Right ventricle myocardium superior (tissue), 1 donor: ENCODE measurements at regions not wholly inside any gene's neighbourhood (a gene's known extent, or its start where the extent isn't known, plus 50 kb on each side); places are given as distances from the start of the nearest gene placed in this dataset.
A peak's percentile ranks its signal among the peaks of the same experiment; 100 is the strongest.

Experiments used
- ATAC-seq: fragments of 200-7000 bp; cut with Tn5 transposase; one replicate; pipeline ENCODE4 v1.9.1; 2020; ENCODE audit warnings: mild to moderate bottlenecking; ENCODE audit not compliant: poor library complexity
- DNase-seq: peaks from one replicate; pipeline ENCODE4 v3.0.0-alpha.2; 2020
- intact Hi-C: fragments of 100-400 bp; cut with DNase I; formaldehyde crosslinking; loops from one replicate; pipeline ENCODE4 v1.11.2; 2022
- donor health status: DM: no; HTN: yes; CAD: no; lungs with severe emphysema.

DNA sequence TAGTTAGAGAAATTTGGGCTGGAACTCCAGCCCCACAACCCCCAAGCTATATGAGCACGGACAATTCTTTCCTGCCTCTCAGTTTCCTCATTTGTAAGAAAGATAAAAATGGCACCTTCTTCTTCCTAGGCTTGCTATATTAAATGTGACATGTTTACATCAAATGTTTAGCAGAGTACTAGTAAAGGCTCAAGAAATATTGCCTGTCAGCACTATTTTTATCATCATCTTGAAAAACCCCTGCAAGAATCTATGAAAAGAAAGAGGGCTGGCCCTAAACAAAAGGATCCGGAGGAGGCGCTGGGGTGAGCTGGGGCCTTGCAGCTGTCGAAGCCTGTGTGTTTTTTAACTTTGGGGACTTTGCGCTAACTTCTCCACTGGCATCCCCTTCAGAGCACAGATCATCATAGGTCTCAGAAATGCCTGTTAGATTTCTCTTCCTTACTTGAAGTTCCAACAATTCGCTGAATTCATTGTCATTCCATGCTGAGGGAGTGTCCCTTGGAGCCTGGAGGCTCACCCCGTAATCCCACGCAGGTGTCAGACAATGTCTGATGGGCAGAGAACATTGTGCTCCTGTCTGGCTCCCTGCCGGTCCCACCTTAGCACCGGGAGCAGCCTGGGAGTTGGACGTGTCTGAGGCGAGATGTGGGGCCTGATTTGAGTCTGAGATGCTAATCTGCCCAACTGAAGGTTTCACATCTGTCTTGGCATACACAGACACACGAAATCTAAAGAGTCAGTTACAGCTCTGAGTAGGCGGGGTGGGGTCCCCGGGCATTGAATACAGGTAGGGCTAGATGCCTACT is 206.8 kb downstream of the NUAK1 start:
- DNase-seq (no peak), ATAC-seq (no peak)
- intact Hi-C loops = no loop called here

DNA sequence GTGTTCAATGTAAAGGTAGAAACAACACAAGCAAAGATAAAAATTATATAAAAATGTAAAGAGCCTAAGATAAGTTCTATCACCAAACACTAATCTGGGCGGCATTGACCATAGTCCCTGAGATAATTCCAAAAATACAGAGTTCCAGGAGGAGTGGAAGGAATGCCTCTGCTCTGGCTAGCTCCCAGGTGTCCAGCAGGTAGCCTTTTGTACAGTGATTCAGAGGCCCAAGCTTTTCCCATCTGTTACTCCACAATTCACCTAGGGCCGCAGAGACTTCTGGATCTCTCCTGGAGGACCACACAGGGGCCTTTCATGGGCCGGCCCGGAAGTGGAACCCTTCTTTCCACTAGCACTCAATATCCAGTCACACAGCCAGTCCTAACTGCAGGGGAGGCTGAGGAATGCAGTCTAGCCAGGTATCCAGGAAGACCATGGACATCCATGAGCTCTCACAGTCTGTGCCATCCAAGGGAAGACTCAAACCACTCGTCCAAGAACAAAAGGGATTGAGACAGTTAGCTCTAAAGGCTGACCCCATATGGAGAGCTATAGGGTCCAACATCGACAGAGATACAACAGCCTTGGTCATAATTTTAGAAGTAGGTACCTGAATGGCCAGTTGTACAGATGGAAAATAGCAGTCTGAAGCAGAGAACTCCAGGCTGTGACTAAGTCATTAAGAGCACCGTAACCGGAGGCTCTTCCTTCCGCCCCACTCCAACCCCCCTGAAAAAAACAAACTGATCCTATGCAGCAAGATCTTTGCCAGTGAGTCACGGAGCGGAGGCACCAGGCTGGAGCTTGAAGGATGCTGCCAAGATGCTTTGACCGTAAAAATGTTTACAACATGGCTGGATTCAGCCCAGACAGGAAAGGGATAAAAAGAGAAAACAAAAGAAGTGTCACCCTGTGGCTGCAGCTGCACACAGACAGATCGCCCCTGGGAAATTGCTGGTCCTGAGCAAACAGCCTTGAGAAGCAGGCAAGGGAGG is 204.8 kb downstream of the NUAK1 start:
- intact Hi-C loops = no loop called here
- ATAC-seq (no peak), DNase-seq (no peak)

DNA sequence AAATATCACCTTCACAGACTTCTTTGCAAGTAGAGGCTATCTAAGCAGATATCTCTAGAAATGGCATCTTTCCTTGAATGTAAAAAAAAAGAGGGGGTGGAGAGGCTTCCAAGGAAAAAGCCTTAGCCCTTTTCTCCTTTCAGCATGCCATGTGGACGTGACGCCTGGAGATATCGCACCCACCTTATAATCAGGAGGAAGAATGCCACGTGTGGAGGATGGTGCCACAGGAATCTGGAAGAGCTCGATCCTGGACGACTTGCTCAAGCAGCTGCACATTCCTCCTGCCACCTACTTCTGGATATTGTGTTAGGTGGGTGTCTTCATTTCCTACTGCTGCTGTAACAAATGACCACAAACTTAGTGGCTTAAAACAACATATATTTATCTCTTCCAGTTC is 203.6 kb downstream of the NUAK1 start:
- no peak for DNase-seq
- no peak for ATAC-seq
- intact Hi-C loops = no loop called here

DNA sequence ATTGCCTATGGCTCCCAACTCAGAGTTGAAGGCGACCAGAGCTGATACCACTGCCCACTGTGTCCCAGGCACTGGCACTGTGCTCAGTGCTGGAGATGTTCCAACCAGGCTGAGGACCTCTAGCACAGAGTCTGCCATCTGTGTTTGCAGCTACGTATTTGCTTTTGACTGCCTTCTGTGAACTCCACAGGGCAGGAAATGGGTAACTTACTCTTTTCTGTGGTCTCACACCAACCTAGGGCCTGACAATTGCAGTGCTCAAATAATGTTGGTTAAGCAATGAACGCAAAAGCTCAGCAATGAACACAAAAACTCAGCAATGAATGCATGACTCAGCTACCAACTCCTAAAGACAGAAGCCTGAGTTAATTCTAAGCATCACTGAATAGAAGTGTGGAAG is 202.8 kb downstream of the NUAK1 start:
- no peak for DNase-seq
- intact Hi-C loops = no loop called here
- ATAC-seq = peak; percentile 45

DNA sequence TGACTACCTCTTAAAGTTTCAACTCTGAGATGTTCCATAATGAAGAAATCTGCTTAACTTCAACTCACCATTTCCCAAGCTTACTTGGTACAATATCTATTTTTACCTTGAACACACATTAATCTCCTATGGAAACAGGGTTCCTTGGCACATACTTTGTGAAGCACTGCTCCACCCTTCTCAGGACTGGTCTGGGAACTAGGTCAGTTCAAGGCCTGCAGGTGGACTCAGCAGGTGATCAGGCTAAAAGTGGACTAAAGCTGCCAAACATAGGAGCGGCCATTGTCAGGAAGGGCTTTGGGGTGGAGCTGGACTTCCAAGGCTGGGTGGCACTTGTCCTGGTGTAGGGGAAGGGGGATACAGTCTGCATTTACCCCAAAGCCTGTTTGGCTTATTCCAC is 202.3 kb downstream of the NUAK1 start:
- DNase-seq (no peak), ATAC-seq (no peak)
- intact Hi-C loops = no loop called here

DNA sequence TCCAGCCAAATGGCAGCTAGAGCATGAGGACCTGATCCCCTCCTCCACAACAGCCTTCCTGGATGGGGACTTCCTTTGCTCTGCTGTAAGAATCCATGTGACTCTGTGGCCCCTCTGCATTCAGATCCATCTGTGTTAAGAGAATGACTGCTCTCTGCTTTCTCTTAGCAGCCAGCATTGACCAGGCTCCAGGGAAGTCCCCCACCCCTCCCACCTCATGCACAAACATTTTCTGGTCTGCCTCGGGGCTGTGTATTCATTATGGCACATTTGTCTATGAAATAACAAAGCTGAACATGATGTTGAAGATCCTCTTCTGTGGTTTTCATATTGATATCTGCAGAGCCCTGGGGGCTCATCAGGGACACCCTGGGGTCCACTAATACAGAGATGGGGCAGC is 201.7 kb downstream of the NUAK1 start:
- intact Hi-C loops = no loop called here
- ATAC-seq = no peak
- DNase-seq = no peak

DNA sequence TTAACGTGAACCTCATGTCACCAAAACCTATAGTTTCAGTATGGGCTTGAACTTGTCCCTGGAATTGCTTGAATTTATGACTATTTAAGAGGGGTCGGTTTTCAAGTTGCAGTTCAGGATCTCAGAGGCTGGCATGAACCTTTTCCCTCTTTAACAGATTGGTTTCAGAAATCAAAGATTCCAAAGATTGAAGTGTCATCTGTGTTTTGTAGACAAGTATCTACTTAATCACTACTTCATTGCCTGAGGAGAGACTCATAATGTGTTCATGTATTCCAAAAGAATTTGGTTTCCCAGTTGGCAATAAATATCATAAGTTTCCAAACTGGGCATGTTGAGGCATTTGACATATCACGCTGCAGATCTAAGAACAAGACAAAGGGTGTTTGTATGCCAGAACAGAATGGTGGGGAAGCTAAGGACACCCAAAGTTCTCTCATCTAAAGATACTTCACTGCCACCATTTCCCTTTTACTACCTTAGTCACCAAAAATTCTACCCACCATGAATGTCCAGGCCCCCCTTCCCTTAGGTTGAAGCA is 199.5 kb downstream of the NUAK1 start:
- no peak for ATAC-seq
- intact Hi-C loops = no loop called here
- no peak for DNase-seq

DNA sequence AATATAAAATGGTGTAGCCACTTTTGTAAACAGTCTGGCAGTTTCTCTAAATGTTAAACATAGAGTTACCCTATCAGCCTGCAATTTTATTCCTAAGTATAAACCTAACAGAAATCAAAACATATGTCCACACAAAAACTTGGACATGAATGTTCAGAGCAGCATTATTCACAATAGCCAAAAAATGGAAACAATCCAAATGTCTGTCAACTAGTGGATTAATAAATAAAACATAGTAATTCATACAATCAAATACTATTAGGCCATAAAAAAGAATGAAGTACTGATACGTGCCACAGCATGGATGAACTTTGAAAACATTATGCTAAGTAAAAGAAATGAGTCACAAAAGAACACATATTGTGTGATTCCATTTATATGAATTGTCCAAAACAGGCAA is 196.5 kb downstream of the NUAK1 start:
- intact Hi-C loops = no loop called here
- no peak for DNase-seq

DNA sequence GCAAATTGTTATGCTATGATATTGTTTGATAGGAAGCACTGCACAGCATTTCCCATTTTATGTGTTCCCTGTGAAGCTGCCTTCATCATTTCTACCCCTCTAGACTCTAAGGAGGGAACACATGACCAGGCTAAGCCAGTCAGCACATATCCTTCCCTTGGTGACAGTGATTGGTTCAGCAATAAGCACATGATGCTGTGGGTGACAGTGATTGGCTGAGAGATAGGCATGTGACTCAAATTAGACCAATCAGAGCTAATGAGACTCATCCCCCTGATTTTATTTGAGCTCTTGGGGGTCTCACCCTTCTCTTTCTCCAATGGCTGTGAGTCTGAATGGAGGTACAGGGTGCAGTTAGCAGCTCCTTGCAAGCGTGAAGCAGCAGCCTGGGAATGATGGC is 195.2 kb downstream of the NUAK1 start:
- DNase-seq (no peak), ATAC-seq (no peak)
- intact Hi-C loops = no loop called here

More for the DNA sequence above, 196.5 kb downstream of the NUAK1 start:
- no peak for ATAC-seq

DNA sequence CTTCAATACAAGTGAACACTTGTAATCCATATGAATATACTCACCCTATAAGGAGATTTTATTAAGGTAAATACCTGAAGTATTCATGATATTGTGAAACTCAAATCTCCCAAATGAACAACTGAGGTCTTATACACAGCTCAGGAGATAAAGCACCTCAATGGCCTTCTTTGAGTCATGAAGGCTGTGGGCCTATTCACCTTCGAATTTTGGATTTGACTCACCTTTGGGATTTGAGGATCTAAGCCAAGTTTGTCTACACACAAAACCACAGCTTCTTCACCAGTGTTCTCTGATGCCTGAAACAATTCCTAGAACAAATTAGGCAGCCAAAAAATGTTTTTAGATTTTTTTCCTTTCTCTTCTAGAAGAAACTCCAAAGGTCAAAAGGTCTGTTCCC is 194.1 kb downstream of the NUAK1 start:
- ATAC-seq (no peak), DNase-seq (no peak)
- intact Hi-C loops = no loop called here

DNA sequence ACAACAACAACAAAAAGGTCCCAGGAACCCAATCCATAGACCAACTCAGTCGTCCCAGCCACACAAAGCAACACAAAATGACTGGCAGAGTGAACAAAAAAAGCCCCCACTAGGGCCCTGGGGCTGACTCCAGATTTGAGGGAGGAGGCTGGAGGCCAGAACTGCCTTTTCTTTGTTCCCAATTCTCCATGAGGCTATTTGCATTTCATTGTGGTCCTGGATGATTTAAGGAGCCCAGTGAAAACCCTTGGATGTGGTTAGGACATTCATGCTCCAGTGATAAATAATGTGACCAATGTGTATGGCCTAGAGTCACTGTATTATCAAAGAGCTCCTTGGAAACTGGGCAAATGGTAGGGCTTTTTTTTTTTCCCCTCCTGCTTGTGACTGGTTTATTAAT is 192.9 kb downstream of the NUAK1 start:
- intact Hi-C loops = no loop called here
- no peak for DNase-seq

DNA sequence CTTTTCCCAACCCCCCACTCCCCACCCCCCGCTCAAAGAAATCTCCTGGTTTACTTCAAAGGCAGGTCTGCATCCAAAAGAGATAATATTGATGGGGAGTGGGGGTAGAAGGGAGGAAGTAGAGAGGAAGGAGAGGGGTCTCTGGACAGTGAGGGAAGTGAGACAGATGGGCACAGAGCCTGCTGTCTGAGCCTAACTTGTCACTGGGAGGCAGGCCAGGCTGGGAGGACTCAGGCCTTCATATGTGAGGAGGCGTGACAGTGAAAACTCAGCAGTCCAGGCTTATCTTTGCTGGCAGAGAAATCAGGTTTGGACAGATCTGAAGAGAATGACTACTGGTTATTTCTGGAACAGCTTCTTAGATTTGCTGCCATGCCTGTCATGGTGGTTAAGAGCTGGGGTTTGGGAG is 192.3 kb downstream of the NUAK1 start:
- DNase-seq = peak; percentile 75
- ATAC-seq = peak; percentile 94
- intact Hi-C loops = no loop called here

More for the DNA sequence above, 192.9 kb downstream of the NUAK1 start:
- ATAC-seq = no peak

DNA sequence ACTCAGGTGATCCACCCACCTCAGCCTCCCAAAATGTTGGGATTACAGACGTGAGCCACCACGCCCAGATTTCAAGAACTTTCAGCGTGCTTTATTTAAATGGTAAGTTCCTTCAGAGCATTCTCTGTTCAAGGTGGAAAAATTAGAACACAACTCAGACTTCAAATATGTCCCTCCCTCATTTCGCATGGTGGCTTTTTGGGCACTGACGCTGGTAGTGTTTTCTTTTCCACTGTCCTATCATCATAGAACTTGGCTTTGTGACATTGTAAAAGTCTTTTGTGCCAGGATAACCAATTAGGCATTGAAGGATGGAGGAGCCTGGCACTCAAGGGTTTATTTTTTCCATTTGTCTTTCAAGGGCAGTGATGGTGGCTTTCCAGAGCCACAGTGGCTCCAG is 190.8 kb downstream of the NUAK1 start:
- DNase-seq (no peak), ATAC-seq (peak; percentile 24)
- intact Hi-C loops = no loop called here

DNA sequence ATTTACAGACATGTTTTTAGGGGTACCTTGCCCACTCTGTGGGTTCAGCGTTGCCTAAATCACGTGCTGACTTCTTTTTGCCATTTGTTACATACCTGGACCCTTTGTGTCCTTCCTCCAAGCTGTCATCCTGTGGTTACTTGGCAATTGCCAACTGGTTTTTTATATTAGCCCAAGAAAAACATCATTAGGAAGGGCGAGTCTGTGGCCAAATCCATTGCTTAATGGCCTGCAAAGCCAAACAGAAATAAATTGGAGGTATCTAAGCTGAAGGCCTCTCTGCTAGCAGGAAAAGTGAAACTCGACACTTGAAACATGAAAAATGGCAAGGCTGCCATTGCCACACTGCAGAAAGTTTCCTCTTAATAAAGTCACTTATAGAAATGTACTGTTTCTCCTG is 190.4 kb downstream of the NUAK1 start:
- DNase-seq (no peak), ATAC-seq (no peak)
- intact Hi-C loops = no loop called here

DNA sequence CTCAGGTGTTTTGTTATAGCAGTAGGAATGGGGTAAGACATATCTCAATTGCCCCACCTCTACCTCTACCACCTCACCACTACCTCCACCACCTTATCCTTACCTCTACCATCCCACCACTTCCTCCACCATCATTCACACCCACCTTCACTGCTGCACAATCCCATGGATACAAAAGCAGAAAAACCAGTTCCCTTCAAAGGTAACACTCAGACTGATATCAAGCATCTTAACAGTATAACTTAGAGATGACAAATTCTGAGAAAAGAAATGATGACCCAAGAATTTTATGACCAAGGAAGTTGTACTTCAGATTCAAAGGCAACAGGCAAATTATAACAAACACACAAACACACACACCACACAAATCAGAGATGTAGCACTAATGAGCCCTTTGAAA is 189.4 kb downstream of the NUAK1 start:
- DNase-seq (no peak), ATAC-seq (no peak)
- intact Hi-C loops = no loop called here

DNA sequence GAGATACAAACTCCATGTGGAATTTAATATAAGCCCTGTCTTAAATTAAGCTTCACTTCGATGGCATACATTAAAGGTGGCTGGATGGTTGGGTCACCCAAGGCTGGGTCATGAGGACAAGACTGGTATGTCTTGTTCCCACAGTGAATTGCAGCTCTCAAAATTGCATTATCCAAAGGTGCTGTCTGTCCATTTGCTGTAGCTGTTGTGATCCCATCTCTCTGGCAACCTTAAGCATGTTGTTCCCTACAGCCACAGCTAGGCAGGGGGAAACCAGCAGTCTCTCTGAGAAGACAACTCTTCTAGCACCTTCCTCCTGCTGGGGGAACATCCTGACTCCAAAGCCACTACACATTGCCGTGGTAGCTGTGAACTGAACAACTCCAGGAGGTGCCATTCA is 187.0 kb downstream of the NUAK1 start:
- peak; percentile 10 for ATAC-seq
- intact Hi-C loops = no loop called here

DNA sequence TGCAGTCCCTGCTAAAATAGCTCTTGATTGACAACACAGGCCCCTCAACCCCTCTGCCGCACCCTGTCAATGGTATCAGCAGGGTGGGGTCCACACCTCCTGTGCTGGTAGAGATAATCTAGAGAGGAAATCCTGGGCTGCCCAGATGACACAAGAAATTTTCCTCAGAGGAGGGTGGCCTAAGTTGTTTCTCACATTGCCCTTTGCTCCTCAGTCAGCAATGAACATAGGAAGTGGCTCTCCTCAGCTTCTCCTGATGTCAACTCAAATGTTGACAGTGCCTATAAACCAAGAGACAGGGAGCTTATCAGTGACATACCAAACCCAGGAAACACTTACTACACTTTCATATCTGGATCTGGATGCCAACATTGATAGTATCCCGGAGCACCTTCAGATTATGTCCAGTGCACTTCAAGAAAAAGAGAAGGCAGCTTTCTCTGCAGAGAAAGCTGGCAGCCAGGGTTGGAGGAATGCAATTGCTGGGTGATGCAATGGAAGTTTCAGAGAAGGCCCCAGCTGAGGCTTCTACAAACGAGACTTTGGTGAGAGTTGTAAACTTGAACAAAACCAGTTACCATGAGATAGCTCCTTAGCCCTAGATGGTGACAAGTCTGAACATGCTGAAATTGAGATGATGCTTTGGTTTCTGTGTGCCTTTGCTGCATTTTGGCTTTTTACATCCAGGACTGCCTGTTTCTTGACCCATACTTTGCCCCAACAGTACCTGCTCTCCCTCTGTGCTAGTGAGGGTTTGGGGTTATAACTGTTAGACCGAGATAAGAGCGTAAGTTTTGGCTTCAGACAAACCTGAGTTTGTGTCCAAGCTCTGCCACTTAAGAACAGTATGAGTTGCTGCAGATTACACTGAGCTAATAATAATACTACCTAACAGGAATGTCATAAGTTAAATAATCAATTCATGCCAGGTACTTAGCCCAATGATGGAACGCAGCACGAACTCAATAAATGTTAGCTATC is 183.5 kb downstream of the NUAK1 start:
- no peak for DNase-seq

More for the DNA sequence above, 187.0 kb downstream of the NUAK1 start:
- no peak for DNase-seq

DNA sequence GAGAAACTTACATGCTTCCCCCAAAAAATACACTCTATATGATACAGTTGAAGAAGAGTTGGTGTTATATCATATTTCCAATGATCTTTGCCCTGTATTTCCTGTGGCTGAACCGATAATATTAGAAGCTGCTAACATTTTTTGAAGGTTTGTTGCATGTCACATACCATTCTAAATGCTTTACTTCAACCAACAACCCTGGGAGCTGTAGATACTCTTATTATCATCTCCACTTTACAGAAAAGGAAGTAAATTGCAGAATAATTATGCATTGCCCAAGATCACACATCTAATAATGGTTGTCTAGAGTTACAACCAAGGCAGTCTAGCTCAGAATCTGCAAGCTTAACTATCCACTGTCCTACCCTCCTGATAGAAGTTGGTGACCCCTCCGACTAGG is 182.8 kb downstream of the NUAK1 start:
- intact Hi-C loops = no loop called here
- DNase-seq (no peak), ATAC-seq (peak; percentile 6)

More for the DNA sequence above, 183.5 kb downstream of the NUAK1 start:
- peak; percentile 65 for ATAC-seq
- intact Hi-C loops = no loop called here
